NCI-H748 treated with DMSO at 0.1 percent for 48 hours (cell line): ENCODE measurements at regions not wholly inside any gene's neighbourhood (a gene's known extent, or its start where the extent isn't known, plus 50 kb on each side); places are given as distances from the start of the nearest gene placed in this dataset.

Experiments
- DNase-seq: peaks from one replicate; lab custom pipeline; 2025; lab: John Stamatoyannopoulos, UW

- DNase-seq = no peak
Measured at GRCh38 chr16:11474617-11475291, 112.0 kb downstream of the LITAF start.

- DNase-seq = no peak
Measured at GRCh38 chr16:11475896-11476630, 110.7 kb downstream of the LITAF start.

GRCh38 chr16:11476676-11477075 is 110.0 kb downstream of the LITAF start:
- no peak for DNase-seq

GRCh38 chr16:11478431-11479119 is 108.1 kb downstream of the LITAF start:
- DNase-seq = no peak

- no peak for DNase-seq
Measured at GRCh38 chr16:11479916-11480315, 106.8 kb downstream of the LITAF start.

- DNase-seq = no peak
Measured at GRCh38 chr16:11480634-11481033, 106.1 kb downstream of the LITAF start.

GRCh38 chr16:11481987-11482386 is 104.7 kb downstream of the LITAF start:
- no peak for DNase-seq

GRCh38 chr16:11482946-11483748 is 103.6 kb downstream of the LITAF start:
- no peak for DNase-seq

- no peak for DNase-seq
Measured at GRCh38 chr16:11484691-11485258, 101.9 kb downstream of the LITAF start.

- no peak for DNase-seq
Measured at GRCh38 chr16:11485676-11486075, 101.0 kb downstream of the LITAF start.

GRCh38 chr16:11487289-11487688 is 99.4 kb downstream of the LITAF start:
- DNase-seq = no peak

- no peak for DNase-seq
Measured at GRCh38 chr16:11488304-11488703, 98.4 kb downstream of the LITAF start.

- no peak for DNase-seq
Measured at GRCh38 chr16:11491524-11491923, 95.2 kb downstream of the LITAF start.

- DNase-seq = no peak
Measured at GRCh38 chr16:11492808-11493530, 93.8 kb downstream of the LITAF start.

- DNase-seq = no peak
Measured at GRCh38 chr16:11493531-11493929, 93.2 kb downstream of the LITAF start.

GRCh38 chr16:11494029-11494428 is 92.7 kb downstream of the LITAF start:
- no peak for DNase-seq

- DNase-seq = no peak
Measured at GRCh38 chr16:11494433-11494832, 92.3 kb downstream of the LITAF start.

GRCh38 chr16:11495066-11495407 is 91.7 kb downstream of the LITAF start:
- no peak for DNase-seq
